GM12892 (cell line): ENCODE measurements at regions not wholly inside any gene's neighbourhood (a gene's known extent, or its start where the extent isn't known, plus 50 kb on each side); places are given as distances from the start of the nearest gene placed in this dataset.

Experiments used
- POLR2A ChIP-seq: IDR thresholded peaks from 2 replicates; pipeline ENCODE4 v1.6.1; 2011; ENCODE audit warnings: low read depth, low read length, control low read depth
- TAF1 ChIP-seq: IDR thresholded peaks from 2 replicates; pipeline ENCODE4 v1.6.1; 2011; ENCODE audit warnings: low read depth, mild to moderate bottlenecking, control low read depth, low read length, borderline replicate concordance

- TF ChIP-seq POLR2A, result no peak
- TF ChIP-seq TAF1, result no peak
Measured at GRCh38 chr14:98731701-98732100, 540.3 kb downstream of the BCL11B start.
